Neutrophil (primary cell): ENCODE measurements at regions not wholly inside any gene's neighbourhood (a gene's known extent, or its start where the extent isn't known, plus 50 kb on each side); places are given as distances from the start of the nearest gene placed in this dataset.

Source experiments
- H3K27ac ChIP-seq: fragments of 200-600 bp; sonication (generic); 2 replicates; pipeline ENCODE4 v1.5.1; 2016; ENCODE audit warnings: mild to moderate bottlenecking, moderate library complexity
- H3K27me3 ChIP-seq: fragments of 200-600 bp; sonication (generic); 2 replicates; pipeline ENCODE4 v1.6.0; 2016; ENCODE audit warnings: mild to moderate bottlenecking
- H3K36me3 ChIP-seq: fragments of 200-600 bp; sonication (generic); 2 replicates; pipeline ENCODE4 v1.5.1; 2017
- H3K4me1 ChIP-seq, 2 experiments: fragments of 200-600 bp in 1 of 2; sonication (generic) in 1 of 2; 1 replicate in 1 of 2; 2 replicates in 1 of 2; pipeline versions ENCODE4 v1.5.1 to v1.6.1; 2013 to 2016; ENCODE audit warnings: low read depth in 1 of 2, low read length in 1 of 2, mild to moderate bottlenecking in 1 of 2, moderate library complexity in 1 of 2; ENCODE audit not compliant: control insufficient read depth in 1 of 2, insufficient read depth in 1 of 2
- H3K4me3 ChIP-seq, 2 experiments: fragments of 200-600 bp in 1 of 2; sonication (generic) in 1 of 2; 1 replicate in 1 of 2; 2 replicates in 1 of 2; pipeline ENCODE4 v1.5.1; 2013 to 2016; ENCODE audit warnings: low read depth in 1 of 2, low read length in 1 of 2, mild to moderate bottlenecking in 1 of 2, moderate library complexity in 1 of 2
- H3K9me3 ChIP-seq: fragments of 200-600 bp; sonication (generic); 2 replicates; pipeline ENCODE4 v1.5.1; 2016
- CTCF ChIP-seq: fragments of 200-600 bp; sonication (generic); IDR thresholded peaks from 2 replicates; pipeline ENCODE4 v1.5.1; 2016; ENCODE audit warnings: antibody characterized with exemption

- Histone ChIP-seq H3K9me3 (no peaks in the 10 kb centered on the region), H3K36me3 (no peaks in the 10 kb centered on the region), H3K27me3 (no peaks in the 10 kb centered on the region), H3K4me1 (no peaks in the 10 kb centered on the region), H3K27ac (no peak overlapping the region), H3K4me3 (no peak overlapping the region)
- TF ChIP-seq CTCF: no peak
Measured at GRCh38 chr1:209446356-209446755, 137.2 kb upstream of the CAMK1G start.

GRCh38 chr1:209454340-209454994 is 129.0 kb upstream of the CAMK1G start:
- Histone ChIP-seq H3K9me3 (no peaks in the 10 kb centered on the region), H3K27ac (no peak overlapping the region), H3K27me3 (no peaks in the 10 kb centered on the region), H3K4me3 (no peak overlapping the region), H3K36me3 (no peaks in the 10 kb centered on the region), H3K4me1 (no peaks in the 10 kb centered on the region)
- no peak for TF ChIP-seq CTCF

GRCh38 chr1:209455145-209455544 is 128.4 kb upstream of the CAMK1G start:
- Histone ChIP-seq H3K36me3 (no peaks in the 10 kb centered on the region), H3K4me3 (no peak overlapping the region), H3K27me3 (no peaks in the 10 kb centered on the region), H3K9me3 (no peaks in the 10 kb centered on the region), H3K27ac (no peak overlapping the region), H3K4me1 (no peaks in the 10 kb centered on the region)
- TF ChIP-seq CTCF: no peak

GRCh38 chr1:209455661-209456358 is 127.7 kb upstream of the CAMK1G start:
- no peaks in the 10 kb centered on the region for H3K9me3 ChIP-seq
- H3K27me3 ChIP-seq: no peaks in the 10 kb centered on the region
- no peak overlapping the region for H3K4me3 ChIP-seq
- no peak for TF ChIP-seq CTCF
- no peak overlapping the region for H3K27ac ChIP-seq
- H3K4me1 ChIP-seq: no peaks in the 10 kb centered on the region
- no peaks in the 10 kb centered on the region for H3K36me3 ChIP-seq

- Histone ChIP-seq H3K27ac (no peak overlapping the region), H3K9me3 (no peaks in the 10 kb centered on the region)
- no peak for TF ChIP-seq CTCF
Measured at GRCh38 chr1:209456878-209457277, 126.6 kb upstream of the CAMK1G start.

More at GRCh38 chr1:209456878-209457277, 126.6 kb upstream of the CAMK1G start:
- H3K36me3 ChIP-seq: no peaks in the 10 kb centered on the region
- no peaks in the 10 kb centered on the region for H3K4me1 ChIP-seq
- no peaks in the 10 kb centered on the region for H3K27me3 ChIP-seq
- no peak overlapping the region for H3K4me3 ChIP-seq
